Fibroblast of pulmonary artery (primary cell): ENCODE measurements at regions not wholly inside any gene's neighbourhood (a gene's known extent, or its start where the extent isn't known, plus 50 kb on each side); places are given as distances from the start of the nearest gene placed in this dataset.

ENCODE experiments used
- DNase-seq: peaks from one replicate; pipeline ENCODE4 v3.0.0-alpha.2; 2010; ENCODE audit warnings: low read depth
- H3K4me3 ChIP-seq: replicated peaks from 2 replicates; pipeline ENCODE4 v1.5.1; 2011; ENCODE audit warnings: low read depth, mild to moderate bottlenecking, control low read depth, low read length, moderate library complexity
- CTCF ChIP-seq: IDR thresholded peaks from 2 replicates; pipeline ENCODE4 v1.5.1; 2011; ENCODE audit warnings: mild to moderate bottlenecking, control low read depth, low read length, inconsistent platforms; ENCODE audit errors: missing control alignments

DNA sequence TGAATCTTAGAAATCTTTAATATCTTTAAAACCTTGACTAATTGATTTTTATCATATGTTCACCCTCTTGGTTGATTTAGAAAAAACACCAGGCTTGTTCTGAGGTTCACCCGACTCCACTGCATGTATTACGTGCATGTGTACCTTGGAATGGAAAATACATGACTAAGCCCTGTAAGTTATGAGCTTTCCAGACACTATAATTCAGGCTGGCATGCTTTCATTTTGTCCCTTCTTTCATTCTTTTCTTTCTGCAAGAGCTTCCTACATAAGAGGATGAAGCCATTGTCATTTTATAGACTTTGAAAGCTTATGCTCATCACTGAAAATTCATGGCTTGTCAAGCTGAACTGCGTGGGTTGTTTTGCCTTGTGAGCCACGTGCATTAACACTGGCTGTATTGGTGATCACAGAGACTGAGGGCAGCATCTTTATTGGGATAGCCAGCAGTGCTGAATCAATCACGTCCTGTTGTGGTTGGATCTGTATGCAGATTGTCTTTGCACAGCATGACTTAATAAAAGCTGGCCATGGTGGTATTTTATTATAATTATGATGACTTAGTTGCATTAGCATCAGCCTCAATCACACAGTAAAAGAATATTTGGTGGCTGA lies 141.9 kb downstream of the SLIT2 start:
- no peak overlapping the region for H3K4me3 ChIP-seq

GRCh38 chr4:20394512-20394911 lies 142.8 kb downstream of the SLIT2 start:
- no peak for TF ChIP-seq CTCF
- no peak for DNase-seq
- H3K4me3 ChIP-seq: no peak overlapping the region

More for the DNA sequence above, 141.9 kb downstream of the SLIT2 start:
- no peak for TF ChIP-seq CTCF
- DNase-seq: no peak

- DNase-seq: peak; percentile 50
- peak; percentile 68 for TF ChIP-seq CTCF
- no peak overlapping the region for H3K4me3 ChIP-seq
Observed at GRCh38 chr4:20395160-20395773, 143.6 kb downstream of the SLIT2 start.

GRCh38 chr4:20403290-20403689 lies 151.6 kb downstream of the SLIT2 start:
- TF ChIP-seq CTCF: no peak
- H3K4me3 ChIP-seq: no peak overlapping the region
- no peak for DNase-seq

DNA sequence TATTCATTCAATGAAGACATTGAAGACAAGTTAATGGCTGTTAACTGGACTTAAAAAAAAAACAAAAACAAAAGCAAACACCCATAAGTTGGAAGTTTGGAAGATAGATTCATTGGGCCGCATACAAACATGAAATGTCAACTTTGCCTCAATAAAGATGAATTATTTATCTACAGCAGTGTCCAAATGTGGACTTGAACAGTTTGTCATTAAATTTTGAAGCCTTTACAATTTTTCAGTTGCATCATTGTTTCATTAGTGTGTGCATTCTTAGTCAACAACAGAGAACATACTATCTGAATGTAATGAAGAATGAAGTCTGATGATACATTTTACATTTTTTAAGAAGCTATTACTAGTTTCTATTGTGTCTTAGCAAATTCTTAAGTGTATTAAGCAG lies 152.1 kb downstream of the SLIT2 start:
- TF ChIP-seq CTCF: no peak
- H3K4me3 ChIP-seq: no peak overlapping the region
- no peak for DNase-seq

DNA sequence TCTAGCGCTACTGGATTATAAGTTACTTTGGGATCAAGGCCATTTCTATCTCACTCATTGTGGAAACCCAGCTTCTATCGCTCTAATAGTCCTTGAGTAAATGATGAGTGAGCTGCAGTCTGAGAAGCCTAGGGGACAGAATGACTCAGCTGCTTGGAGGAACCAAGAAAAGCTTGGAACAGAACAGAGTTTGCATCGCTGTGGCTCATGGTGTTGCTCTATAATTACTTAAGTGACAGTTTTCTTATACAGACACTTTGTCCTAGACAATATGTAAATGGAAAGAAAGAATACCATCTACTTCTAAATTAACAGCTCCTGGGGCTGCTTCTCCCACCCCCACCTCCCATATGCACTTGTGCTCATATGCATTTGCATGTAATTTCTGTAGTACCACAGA lies 156.9 kb downstream of the SLIT2 start:
- H3K4me3 ChIP-seq: no peak overlapping the region
- peak; percentile 32 for DNase-seq
- no peak for TF ChIP-seq CTCF

DNA sequence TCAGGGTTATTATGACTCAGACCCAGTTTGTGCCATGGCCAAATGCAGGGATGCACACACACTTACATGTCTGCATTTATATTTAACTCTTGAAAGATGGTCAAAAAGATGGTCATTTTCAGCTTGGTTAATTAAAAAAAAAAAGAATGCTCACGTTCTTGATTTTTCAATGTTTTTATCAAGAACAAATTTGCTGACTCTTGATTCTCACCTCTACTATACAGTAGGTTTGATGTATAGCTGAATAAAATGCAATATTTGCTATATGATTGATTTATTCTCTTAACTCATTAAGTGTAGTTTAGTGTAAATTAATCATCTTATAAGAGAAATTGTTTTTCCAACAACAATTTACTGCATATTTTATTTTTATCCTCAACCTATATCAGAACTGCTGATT lies 160.4 kb downstream of the SLIT2 start:
- DNase-seq: no peak
- TF ChIP-seq CTCF: no peak
- H3K4me3 ChIP-seq: no peak overlapping the region
